HG03108 (cell line): ENCODE measurements at regions not wholly inside any gene's neighbourhood (a gene's known extent, or its start where the extent isn't known, plus 50 kb on each side); places are given as distances from the start of the nearest gene placed in this dataset.
"Not testable (repeated sequence)": the region's sequence is repeated elsewhere in the genome, so short reads cannot be mapped to it uniquely, and the experiment has no call there.

Experiments used
- ATAC-seq: cut with Tn5 transposase; IDR thresholded peaks from one replicate; pipeline ENCODE4 v1.9.1; 2021; ENCODE audit warnings: moderate library complexity; ENCODE audit not compliant: unreplicated experiment

DNA sequence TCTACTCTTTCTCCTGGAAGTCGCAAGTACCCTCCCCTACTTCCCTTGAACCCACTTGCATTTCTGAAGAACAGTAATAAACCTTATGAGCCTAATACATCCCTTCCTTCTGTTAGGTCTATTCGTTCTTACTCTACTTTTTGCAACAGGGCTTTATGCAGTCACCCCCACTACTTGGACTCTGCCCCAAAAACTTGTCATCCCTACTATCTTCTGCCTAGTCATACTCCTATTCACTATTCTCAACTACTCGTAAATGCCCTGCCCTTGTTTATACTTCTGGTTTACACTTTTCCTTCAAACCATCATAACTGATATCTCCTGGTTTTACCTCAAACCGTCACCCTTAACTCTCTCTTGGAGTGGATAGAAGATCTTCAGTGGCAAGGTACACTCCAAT lies 55.2 kb upstream of the SLIT2 start:
- ATAC-seq, result no peak

DNA sequence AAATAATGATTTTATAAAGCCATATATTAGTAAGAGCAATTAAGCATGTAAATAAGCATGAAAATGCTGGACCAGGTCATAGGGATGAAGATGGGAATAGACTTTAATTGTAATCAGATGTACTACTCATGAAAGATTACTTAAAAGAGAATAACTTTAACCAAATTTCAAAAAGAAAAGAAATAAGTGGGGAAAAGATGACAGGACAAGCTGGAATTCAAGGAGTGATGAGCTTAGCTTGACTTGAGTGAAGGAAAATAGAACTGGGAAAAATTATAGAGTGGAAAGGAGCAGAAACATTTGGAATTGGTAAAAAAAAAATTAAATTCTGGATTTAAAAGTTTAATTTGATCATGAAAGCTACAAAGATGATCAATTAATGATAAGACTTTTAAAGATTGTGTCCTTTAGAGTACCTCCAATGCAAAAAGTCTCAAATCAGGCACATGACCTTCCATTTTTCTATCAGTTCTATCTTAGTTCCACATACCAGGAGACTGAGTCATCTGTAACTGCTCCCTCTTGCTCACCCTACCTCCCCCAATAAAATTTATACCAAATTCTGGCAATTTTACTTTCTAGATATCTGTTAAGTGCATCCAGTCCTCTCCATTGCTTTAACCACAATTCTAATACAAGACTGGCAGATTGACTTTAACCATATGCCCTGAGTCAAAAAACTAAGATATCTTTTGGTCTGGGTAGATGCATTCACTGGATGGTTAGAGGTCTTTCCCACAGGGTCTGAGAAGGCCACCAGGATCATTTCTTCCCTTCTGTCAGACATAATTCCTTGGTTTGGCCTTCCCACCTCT lies 56.4 kb upstream of the SLIT2 start:
- ATAC-seq, result no peak

DNA sequence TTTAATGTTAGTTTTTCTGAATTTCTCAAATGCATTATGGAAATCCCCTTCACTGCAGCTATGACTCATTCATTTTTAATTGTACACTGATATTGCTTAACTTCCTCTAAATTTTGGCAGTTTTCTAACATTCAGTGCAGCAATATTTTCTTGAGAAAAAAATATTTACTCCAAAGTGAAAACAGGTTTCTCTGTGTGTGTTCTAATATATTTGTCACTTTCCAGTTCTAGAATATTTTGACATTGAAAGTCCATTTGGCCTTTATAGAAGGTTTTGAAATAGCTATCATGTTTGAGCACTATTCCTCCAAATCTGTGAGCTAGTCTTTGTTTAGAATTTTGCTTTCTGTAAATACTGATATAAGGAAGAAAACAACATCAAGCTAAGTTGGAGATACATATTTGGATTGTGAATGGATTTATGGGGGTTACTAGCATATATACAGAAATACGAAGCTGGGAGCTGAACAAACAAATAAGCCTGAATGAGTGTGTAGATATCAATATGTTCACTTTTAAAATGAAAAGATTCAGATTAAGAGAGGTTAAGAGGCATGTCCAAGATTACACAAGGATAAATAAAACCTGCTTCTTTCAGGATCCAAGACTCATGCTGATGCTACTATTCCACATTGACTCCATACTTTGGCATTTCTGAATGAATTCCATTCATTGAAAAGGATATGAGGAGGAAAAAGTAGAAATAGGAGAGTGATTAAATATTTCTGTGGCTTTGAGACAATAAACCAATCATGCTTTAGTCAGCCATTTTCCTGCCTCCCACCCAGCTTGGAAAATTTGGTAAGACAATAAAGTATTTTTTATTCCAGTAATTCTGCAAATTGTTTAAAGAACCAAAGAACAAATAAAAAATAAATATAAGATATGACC lies 57.3 kb upstream of the SLIT2 start:
- ATAC-seq, result no peak

DNA sequence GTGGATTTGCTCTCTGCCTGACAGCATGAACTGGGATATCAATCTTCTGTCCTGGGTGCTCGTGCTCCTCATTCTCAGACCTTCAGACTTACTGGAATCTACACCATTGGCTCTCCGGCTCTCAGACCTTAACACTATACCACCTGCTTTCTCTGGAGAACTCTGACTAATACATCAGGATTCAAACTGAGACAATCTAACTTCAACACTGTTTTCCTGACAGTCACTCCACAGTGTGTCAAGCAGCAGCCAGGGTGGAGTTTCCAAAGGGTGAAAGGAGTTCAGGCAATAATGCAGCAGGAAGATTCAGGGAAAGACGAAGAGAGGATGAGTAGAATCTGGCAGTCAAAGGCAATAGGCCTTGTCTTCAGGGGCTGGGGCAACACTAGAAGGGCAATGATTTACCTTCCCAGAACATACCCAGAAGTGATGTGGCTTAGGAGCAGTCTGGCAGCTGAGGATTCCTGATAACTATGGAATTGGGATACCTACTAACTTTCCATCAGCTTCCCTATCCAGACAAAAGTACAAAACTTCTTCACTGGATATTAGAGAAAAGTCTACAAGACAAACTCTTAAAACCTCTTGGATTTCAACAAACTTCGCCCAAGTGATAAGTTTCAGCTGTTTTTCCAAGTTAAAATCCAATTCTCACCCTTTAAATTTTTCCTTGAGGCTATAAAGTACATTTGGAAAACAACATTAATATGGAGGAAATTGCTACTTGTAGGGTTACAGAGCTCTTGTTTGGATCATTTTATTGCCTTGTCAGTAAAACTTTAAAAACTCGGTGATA lies 58.4 kb upstream of the SLIT2 start:
- no peak for ATAC-seq

DNA sequence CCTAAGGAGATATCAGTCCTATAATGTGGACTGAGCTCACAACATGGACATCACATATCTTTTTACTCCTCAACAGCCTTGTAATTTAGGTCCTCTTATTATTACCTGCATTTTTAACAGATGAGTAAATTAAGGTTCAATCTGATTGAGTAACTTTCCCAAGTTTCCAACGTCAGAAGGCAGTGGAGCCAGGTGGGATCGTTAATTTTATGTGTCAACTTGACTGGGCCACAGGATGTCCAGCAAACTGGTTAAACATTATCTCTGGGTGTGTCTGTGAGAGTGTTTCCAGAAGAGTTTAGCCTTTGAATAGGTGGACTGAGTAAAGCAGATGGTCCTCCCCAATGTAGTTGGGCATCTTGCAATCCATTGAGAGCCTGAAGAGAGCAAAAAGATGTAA lies 59.0 kb upstream of the SLIT2 start:
- ATAC-seq, result no peak

DNA sequence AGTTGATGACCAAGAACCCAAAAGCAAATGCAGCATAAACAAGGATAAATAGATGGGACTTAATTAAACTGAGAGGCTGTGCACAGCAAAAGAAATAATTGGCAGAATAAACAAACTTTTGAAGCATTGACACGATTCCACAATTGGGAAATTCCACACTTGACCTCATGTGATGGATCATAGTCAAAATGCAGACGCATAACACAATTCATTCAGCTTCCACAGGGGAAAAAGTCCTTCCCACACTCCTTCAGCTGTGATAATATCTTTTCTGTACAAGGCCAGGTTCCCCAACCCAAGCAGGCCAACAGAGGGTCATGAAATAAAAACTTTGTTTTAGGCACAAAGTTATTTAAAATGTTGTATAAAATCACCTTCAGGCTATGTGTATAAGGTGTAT lies 66.6 kb upstream of the SLIT2 start:
- ATAC-seq, result no peak

DNA sequence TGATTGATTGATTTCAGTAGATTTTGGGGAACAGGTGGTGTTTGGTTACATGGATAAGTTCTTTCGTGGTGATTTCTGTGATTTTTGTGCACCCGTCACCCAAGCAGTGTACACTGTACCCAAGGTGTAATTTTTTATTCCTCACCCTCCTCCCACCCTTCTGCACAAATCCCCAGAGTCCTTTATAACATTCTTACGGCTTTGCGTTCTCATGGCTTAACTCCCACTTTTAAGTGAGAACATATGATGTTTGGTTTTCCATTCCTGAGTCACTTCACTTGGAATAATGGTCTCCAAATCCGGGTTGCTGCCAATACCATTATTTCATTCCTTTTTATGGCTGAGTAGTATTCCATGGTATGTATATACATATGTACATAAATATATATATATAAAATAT lies 68.6 kb upstream of the SLIT2 start:
- ATAC-seq, result not testable (repeated sequence)

DNA sequence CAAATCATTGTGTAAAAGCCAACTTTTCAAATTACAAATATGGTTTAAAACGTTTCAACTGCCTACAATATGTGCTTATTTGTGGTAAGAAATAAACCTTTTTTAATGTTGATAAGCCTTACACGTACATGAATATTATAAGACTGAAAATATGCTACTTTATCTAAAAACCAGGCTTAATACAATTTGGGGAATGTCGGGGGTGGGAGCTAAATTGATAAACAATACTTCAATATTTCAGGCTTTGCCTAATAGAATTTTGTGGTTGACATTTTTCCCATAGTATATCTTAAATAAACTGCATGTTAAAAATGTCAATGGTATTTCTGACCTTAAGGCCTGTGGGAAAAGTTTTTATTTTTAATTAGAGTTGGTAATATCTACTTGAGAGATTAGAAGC lies 69.8 kb upstream of the SLIT2 start:
- ATAC-seq, result no peak

DNA sequence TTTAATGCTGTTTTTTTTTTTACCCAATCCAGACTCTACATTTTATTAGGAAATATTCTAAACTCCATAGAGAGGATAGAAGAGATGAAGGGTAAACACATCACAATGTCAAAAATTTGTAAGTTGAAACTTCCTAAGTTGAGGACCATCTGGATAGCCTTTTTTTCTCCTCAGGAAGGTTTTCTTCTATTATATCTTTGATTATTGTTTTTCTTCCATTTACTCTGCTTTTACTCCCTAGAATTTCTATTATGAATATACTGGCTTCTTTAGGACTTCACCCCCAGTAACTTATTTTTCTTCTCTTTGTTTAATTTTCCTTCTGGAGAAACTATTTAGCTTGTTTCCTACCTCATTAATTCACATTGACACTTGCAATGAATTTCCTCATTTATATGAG lies 71.2 kb upstream of the SLIT2 start:
- ATAC-seq, result no peak

DNA sequence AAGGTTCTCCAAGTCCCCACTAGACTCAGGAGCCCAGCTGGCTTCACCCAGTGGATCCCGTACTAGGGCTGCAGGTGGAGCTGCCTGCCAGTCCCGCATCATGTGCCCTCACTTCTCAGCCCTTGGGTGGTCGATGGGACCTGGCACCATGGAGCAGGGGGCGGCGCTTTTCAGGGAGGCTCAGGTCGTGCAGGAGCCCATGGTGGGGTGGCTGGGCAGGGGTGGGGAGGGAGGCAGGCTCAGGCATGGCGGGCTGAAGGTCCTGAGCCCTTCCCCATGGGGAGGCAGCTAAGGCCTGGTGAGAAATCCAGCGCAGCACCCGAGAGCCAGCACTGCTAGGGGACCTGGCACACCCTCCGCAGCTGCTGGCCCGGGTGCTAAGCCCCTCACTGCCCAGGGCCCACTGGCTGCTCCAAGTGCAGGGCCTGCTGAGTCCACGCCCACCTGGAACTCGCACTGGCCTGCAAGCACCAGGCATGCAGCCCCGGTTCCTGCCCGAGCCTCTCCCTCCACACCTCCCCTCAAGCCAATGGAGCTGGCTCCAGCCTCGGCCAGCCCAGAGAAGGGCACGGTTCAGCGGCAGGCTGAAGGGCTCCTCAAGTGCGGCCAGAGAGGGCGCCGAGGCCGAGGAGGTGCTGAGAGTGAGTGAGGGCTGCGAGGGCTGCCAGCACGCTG lies 72.7 kb upstream of the SLIT2 start:
- ATAC-seq, result no peak

DNA sequence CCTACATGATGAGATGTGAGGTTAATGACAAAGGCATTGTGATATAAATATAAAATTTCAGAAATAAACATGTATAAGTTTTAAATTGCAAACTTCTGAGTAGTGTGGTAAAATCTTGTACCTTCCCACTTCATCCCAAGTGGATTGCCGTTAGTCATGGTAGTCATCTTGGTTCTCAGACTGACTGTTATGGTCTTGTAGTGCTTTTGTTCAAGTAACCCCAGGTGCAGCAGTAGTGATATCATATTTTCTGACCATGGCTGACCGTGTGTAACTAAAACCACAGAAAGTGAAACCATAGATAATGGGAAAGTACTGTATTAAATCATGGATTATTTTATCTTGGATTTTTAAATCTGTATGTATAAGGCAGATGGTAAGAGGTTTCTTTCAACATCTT lies 74.8 kb upstream of the SLIT2 start:
- no peak for ATAC-seq

DNA sequence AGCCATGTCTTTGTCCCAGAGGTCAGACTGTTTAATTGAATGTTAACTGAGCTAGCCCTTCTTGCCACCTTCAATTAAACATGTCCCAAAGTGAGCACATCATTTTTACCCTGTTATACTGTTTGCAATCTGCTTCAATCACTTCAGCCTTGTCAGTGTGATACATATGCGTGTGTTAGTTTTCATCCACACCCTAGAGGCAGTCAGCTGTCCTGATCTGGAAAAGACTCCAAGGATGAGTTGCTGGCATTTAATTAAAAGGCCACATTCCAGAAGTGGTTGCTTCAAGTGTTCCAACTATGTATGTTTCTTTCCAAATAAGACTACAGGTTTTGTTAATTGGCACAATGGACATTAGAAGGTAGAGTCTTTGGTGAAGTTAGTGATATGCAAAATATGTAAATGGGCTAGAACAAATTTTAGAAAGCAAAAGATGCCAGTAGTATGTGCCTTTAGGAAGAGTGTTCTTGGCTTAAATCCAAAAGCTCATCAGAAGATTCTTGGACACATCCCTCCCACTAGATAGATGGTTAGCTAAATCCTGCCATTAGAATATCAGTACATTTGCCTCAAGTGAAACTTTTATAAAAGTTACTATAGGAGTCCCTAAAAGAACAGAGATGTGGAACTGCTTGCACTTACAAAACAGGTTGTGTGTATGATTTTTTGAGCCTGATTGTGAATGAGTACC lies 79.5 kb upstream of the SLIT2 start:
- no peak for ATAC-seq

DNA sequence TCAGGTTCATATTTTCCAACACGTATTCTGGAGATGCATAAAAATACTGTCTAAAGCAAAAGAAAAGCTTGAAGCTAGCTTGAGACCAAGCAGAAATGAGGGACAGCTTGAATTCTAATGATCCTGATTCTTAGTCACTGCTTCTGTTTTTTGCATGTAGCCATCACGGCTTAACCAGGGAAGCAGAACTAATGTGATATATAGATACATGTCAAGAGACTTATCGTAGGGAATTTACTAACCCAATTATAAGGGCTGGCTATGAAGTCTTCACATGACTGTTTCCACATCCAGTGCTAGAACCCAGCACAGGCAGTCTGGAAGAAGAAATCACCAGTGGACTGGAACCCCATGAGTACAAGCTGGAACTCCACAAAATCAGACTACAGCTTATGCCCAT lies 85.2 kb upstream of the SLIT2 start:
- ATAC-seq, result no peak

DNA sequence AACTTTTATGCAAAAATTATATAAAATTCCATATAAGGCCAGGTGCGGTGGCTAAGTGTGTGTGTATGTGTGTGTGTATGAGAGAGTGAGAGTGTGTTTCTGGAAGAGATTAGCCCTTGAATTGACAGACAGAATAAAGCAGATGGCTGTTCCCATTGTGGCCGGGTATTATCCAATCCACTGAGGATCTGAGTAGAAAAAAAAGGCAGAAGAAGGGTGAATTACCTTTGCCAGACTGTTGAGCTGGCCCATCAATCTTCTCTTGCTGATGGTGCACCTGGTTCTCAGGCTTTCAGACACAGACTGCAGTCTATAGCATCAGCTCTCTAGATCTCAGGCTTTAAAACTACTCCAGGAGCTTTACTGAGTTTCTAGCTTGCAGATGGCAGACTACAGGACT lies 92.2 kb upstream of the SLIT2 start:
- no peak for ATAC-seq

DNA sequence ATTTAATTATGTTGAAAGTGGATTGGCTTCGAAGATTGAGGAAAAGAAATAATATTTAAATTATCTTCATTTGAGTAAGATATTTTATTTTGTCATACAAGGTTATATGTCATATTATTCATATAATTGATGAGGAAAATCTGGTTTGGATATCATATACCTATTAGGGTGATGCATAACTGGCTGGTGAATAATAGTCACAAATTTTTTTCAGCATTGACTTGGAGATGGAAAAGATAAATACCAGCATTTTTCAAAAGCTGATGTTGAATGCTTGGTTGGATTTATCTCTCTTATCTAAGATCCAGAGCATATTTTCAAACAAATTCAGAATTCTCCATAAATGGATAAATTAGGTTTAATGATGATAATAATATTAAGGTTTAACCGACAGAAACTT lies 93.5 kb upstream of the SLIT2 start:
- ATAC-seq, result no peak

DNA sequence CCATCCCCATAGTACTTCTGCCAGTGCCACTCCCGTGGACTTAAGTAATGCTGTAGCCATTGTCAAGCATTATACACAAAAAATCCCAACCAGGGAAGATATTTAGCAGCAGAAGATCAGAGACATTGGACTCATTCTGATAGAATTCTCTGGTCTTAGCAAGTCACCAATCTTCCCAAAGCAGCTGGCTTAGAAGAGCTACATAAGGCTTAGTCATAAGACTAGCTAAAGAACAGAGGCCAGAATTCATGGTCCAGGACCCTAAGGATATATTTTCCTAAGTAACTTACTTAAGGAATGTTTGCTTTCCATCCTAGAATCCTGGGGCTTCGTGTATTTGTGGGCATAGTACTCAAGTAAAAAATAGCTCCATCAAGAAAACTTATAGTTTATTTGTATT lies 100.3 kb upstream of the SLIT2 start:
- no peak for ATAC-seq

DNA sequence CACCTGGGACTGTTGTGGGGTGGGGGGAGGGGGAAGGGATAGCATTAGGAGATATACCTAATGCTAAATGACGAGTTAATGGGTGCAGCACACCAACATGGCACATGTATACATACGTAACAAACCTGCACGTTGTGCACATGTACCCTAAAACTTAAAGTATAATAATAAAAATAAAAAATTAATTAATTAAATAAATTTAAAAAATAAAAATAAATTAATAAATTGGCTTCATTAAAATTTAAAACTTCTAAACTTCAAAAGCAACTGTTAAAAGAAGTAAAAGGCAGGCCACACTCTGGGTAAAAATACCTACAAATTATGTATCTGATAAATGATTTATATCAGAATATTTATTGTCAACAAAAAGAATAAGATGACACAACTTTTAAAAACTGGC lies 102.6 kb upstream of the SLIT2 start:
- ATAC-seq, result not testable (repeated sequence)

DNA sequence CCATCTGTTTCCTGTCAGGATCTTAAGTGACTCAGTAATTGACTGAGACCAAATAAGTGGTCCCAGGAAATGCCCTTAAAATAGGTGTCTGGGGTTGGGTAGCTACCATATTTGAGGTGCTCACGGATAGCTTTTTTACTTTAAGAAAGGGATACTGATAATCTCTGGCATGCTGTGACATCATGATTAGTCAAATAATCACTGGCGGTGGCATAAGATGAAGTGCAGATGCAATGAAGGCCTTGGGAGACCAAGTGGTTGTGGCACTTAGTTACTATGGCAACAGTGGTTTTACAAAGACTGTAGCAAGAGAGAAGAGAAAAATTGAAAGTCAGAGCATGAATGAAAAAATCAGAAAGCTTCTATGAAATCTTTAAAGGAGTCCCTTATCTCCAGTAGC lies 114.5 kb upstream of the SLIT2 start:
- no peak for ATAC-seq

DNA sequence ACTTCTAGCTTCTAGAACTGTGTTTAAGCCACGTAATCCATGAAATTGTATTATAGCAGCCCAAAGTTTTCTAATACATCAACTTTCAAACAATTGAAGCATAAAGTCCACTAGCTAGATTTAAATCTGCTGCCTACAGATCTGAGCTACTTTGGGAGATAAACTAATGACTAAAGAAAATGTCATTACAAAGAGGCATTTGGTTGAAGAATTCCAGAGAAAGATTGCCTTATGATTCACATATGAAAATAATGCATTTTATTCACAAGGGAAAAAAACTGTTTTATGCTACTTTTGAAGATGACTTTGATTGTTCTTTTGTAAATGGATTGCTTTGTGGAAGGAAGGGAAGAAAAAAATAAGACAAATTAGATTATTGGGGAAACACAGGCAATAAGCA lies 124.1 kb upstream of the SLIT2 start:
- ATAC-seq, result no peak

DNA sequence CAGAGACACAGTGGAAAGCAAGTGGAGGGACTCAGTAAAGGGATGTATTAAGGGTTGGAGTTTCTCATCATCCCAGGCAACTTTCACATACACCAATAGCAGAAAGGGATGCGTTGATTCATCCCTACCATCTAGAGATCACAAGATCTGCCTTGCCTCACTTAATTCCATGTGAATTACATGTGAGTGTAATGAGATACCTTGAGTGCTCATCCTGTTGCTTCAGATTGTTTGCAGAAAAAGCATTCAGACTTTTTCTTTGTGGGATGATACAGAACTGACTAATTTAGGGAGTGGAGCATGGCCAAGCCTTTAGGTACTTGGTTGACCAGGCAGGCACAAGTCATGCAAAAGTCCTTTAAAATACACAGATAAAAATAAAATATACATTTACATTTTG lies 124.8 kb upstream of the SLIT2 start:
- no peak for ATAC-seq
